ENCODE measurements at regions not wholly inside any gene's neighbourhood (a gene's known extent, or its start where the extent isn't known, plus 50 kb on each side); places are given as distances from the start of the nearest gene placed in this dataset.

DNA sequence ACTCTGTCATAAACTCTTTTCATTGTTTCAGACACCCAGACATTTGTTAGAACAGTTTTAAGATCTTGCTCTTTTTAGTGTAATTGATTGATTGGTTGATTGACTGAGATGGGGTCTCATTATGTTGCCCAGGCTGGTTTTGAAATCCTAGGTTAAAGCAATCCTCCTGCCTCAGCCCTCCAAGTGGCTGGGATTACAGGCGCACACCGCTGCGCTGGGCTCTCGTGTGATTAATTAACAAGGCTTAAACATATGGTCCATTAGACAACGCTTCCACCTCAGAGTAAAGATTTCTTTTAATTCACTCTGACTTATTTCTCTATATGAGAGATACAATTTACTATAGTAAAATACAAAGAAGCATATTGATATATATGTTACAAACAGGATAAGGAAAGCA is 114.0 kb upstream of the C2CD4B start:
- TF ChIP-seq POLR2A (IDR thresholded peaks at IDR 0.05; ENCODE audit: low read depth, low read length) (no peak), POU2F2 (IDR thresholded peaks at IDR 0.05; ENCODE audit: low read depth, low read length) (no peak), TAF1 (IDR thresholded peaks at IDR 0.05; ENCODE audit: low read depth, low read length) (no peak), POLR2AphosphoS5 (IDR thresholded peaks at IDR 0.05; ENCODE audit: low read depth, low read length) (no peak), SPI1 (IDR thresholded peaks at IDR 0.05; ENCODE audit: low read depth, low read length) (no peak), PAX5 (IDR thresholded peaks at IDR 0.05; ENCODE audit: insufficient read depth, low read length, severe bottlenecking) (no peak)
